Vagina (tissue), 2 donors: ENCODE measurements at regions not wholly inside any gene's neighbourhood (a gene's known extent, or its start where the extent isn't known, plus 50 kb on each side); places are given as distances from the start of the nearest gene placed in this dataset.

Experiments
- POLR2A ChIP-seq, 2 donors: fragments of 450-650 bp; IDR thresholded peaks; one replicate each; pipeline ENCODE4 v1.6.1; 2017; ENCODE audit warnings: antibody characterized with exemption in 2 of 2, mild to moderate bottlenecking in 2 of 2, moderate library complexity in 2 of 2
- POLR2AphosphoS5 ChIP-seq, 2 donors: sonication (generic); formaldehyde crosslinking; IDR thresholded peaks; one replicate each; pipeline ENCODE4 v1.9.0; 2017; ENCODE audit warnings: antibody characterized with exemption in 2 of 2, mild to moderate bottlenecking in 2 of 2, low read depth in 1 of 2; ENCODE audit not compliant: insufficient read depth in 1 of 2
- TF ChIP-seq, protein P1 (sequence below), 3 experiments: fragments of 450-650 bp in 2 of 3; fragments of 200-600 bp in 1 of 3; sonication (generic) in 1 of 3; IDR thresholded peaks; one replicate each; pipeline ENCODE4 v1.5.1; 2017 to 2019; ENCODE audit warnings: antibody characterized with exemption in 3 of 3, mild to moderate bottlenecking in 2 of 3, moderate library complexity in 2 of 3

DNA sequence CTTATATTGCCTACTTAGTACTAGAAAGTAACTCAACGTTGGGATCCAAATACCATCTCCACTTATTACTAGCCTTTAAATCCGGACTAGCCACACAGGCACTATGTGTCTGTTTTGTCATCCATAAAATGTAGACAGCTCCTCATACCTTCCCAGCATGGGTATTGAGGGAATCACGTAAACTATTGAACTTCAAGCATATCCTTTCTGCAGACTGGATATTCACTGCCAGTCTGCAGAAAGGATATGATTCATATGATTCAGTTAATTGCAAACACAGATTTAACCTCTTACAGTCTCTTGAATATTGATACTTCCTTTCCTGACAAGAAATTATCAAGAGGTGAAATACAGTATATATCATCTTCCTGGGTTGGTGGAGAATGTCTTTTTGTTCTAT, 186.0 kb downstream of the LEPR start:
- no peak for TF ChIP-seq POLR2AphosphoS5 (IDR thresholded peaks at IDR 0.05; ENCODE audit: insufficient read depth in 1 of 2, low read depth in 1 of 2)
- TF ChIP-seq POLR2A (IDR thresholded peaks at IDR 0.05), result no peak
- TF ChIP-seq, protein P1, sequence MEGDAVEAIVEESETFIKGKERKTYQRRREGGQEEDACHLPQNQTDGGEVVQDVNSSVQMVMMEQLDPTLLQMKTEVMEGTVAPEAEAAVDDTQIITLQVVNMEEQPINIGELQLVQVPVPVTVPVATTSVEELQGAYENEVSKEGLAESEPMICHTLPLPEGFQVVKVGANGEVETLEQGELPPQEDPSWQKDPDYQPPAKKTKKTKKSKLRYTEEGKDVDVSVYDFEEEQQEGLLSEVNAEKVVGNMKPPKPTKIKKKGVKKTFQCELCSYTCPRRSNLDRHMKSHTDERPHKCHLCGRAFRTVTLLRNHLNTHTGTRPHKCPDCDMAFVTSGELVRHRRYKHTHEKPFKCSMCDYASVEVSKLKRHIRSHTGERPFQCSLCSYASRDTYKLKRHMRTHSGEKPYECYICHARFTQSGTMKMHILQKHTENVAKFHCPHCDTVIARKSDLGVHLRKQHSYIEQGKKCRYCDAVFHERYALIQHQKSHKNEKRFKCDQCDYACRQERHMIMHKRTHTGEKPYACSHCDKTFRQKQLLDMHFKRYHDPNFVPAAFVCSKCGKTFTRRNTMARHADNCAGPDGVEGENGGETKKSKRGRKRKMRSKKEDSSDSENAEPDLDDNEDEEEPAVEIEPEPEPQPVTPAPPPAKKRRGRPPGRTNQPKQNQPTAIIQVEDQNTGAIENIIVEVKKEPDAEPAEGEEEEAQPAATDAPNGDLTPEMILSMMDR (IDR thresholded peaks at IDR 0.05), result no peak
